ENCODE measurements at regions not wholly inside any gene's neighbourhood (a gene's known extent, or its start where the extent isn't known, plus 50 kb on each side); places are given as distances from the start of the nearest gene placed in this dataset.

- TF ChIP-seq EZH2 (IDR thresholded peaks at IDR 0.05; ENCODE audit: borderline replicate concordance, insufficient read depth, low read length, poor library complexity, severe bottlenecking) (no peak), CTCF (IDR thresholded peaks at IDR 0.05; ENCODE audit: poor library complexity, severe bottlenecking) (no peak), POLR2AphosphoS5 (IDR thresholded peaks at IDR 0.05) (no peak)
Measured at GRCh38 chr17:13920413-13920812, 148.9 kb upstream of the COX10 start.
